ENCODE measurements at regions not wholly inside any gene's neighbourhood (a gene's known extent, or its start where the extent isn't known, plus 50 kb on each side); places are given as distances from the start of the nearest gene placed in this dataset.
"Not testable (repeated sequence)": the region's sequence is repeated elsewhere in the genome, so short reads cannot be mapped to it uniquely, and the experiment has no call there.

DNA sequence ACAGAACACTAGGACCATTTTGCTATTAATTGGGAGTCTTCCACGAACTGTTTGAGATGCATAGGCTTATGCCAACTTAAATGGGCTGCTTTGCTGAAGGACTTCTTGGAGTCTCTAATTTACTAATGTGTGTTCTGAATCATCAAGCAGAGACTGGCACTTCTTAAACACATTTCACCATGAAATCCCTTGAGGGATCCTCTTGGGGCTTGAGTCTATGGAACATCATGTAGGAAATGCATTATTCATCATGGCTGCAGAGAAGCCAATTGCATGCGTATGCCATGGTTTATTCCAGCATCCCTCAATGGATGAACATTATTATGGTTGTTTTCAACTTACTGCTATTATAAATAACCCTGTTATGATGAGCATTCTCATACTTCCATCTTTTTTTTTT lies 73.4 kb downstream of the FGD2 start:
- DNase-seq = no peak

DNA sequence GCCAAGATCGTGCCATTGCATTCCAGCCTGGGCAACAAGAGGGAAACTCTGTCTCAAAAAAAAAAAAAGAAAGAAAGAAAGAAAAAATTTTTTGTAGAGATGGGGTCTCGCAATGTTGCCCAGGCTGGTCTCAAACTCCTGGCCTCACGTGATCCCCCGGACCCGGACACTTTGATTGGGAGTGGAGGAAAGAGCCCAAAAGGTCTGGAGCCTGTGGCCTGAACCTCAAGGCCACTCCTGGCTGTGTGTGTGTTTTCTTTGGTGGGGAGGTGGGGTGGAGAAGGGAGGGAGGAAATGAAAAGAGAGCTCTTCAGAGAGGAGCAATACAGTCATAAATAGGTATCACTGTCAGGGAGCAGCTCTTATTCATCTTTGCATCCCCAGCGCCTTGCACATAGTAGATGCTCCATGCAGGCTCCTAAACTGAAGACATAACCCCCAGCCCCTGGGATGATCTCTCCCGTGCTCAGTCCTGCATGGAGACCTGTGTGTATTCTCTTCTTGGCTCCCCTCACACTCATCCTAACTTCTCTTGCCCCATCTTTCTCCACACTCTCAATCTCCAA lies 75.7 kb downstream of the FGD2 start:
- no peak for DNase-seq

- no peak for DNase-seq
Measured at GRCh38 chr6:37082390-37083130, 77.1 kb downstream of the FGD2 start.

- no peak for DNase-seq
Measured at GRCh38 chr6:37083243-37084138, 78.0 kb downstream of the FGD2 start.

- not testable (repeated sequence) for DNase-seq
Measured at GRCh38 chr6:37084665-37085064, 79.2 kb downstream of the FGD2 start.

DNA sequence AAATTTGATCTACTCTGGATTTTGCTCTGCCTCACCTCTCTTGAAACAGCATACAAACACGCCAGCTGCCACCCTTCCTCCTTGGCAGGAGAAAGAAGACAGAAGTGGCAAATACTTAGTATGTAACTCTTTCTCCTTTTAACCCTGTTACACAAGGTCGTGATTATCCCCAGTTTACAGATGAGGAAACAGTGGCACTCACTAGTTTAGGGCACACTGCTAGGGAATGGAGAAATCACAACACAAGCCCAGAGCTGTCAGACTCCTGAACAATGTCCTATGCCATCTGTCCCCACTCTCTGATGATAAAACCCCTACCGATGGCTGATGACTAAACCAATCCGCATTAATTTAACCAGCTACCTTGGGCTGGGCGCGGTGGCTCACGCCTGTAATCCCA lies 79.7 kb downstream of the FGD2 start:
- no peak for DNase-seq

GRCh38 chr6:37088897-37089296 lies 81.1 kb upstream of the PIM1 start:
- no peak for DNase-seq

GRCh38 chr6:37089783-37090182 lies 80.2 kb upstream of the PIM1 start:
- DNase-seq = no peak

- DNase-seq = not testable (repeated sequence)
Measured at GRCh38 chr6:37091104-37091503, 78.8 kb upstream of the PIM1 start.

DNA sequence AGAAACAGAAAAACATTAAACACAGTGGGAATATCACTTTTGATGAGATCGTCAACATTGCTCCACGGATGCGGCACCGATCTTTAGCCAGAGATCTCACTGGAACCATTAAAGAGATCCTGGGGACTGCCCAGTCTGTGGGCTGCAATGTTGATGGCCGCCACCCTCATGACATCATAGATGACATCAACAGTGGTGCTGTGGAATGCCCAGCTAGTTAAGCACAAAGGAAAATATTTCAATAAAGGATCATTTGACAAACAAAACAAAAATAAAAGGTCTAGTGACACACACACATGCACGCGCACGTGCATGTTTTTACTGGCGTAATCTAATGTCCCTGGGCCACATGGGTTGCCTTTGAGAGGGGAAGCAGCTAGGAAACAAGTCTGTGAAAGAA lies 78.4 kb upstream of the PIM1 start:
- not testable (repeated sequence) for DNase-seq

DNA sequence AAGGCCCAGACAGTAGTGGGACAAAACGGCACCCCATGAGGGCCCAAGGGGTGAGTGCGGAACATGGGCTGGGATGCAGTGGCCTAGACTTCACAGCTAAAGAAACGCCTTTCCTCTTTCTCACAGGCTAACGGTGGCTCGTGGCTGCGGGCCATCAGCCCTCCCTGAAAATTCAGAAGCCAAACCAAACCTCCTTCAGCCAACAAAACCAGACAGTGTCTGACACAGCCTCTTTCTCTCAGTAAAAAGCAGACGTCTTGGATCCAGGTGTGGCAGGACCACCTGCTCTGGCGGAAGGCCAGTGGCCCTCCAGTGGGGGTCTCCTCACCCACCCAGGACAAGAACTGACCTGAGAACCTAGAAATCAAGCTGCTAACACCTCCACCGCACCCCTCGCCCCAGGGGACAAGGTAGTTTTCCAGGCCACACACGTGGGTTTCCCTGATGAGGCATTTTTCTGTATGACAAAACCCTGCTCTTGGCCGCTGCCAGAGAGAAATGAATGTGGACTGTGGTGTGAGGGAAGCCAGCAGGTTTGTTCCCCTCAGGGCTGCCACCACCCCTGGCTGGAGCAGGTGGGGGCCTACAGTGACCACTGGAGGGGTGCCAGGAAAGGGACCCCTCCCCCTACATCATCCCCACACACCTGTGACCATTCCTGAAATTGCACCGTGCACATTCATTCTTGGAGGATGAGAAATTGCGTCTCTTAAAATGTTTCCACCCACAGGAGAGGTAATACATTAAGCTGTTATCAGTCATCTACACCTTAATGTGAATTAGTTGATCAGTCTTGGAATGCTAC lies 76.8 kb upstream of the PIM1 start:
- DNase-seq = peak; percentile 15

DNA sequence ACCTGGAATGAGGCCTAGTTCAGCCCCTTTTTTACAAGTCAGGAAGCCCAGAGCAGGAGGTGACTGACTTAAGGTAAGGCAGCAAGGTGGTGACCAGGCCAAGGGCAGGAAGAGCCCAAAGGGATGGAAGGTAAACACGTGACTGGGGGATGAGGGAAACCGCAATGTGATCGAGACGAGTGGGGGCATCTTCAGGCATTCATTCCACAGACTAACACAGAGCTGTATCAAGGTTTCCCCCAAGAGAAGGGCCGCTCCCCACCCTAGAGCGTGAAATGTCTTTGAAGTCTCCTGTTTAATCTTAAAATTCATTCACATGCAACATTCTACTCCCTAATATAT lies 76.3 kb upstream of the PIM1 start:
- DNase-seq = no peak

DNA sequence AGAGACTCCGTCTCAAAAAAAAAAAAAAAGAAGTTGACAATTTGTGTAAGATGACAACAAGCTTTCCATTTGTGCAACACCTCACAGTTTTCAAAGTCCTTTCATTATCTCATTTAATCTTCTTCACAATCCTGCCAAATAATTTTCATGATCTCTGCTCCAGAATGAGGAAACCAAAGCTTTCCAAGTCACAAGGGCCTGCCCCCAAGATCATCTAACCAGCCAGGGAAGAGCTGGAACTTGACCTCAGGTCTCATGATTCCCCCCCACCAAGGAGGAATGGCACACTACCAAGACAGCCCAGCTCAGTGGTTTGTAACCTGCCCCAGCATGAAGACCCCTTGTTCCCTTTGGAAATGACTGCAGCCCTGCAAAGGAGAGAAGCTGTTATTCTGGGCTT lies 74.0 kb upstream of the PIM1 start:
- no peak for DNase-seq

DNA sequence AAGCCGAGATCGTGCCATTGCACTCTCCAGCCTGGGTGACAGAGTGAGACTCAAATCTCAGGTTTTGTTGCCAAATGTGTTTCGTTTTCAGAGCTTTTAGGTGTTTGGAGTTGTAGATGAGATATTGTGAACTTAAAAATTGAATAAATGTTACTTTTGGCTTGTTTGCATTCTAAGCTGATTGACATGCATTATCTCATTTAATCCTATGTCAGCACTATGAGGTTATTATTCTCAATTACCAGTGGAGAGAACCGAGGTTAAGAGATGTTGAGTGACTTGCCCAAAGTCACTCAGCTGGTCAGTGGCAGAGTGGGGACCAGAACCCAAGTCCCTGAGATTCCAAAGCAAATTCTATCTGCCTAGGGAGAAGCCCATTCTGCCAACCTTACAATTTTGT lies 72.6 kb upstream of the PIM1 start:
- DNase-seq = no peak

DNA sequence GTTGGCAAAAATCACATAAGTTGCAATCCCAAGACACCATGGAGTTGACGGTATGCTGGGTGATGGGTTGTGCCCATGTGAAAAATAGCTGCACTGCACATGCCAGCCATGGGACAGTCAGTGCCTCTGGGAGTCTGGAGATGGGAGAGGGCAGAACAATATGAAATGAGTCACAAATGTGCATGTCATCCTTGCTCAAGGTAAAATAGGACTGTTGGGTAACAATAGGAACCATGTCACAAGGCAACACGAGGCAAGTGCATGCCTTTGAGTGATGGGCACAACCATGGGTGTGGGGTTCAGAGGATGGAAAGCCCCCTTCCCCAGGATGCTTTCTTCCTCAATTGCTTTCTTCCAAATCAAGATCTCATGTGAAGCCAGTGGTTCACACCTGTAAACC lies 70.5 kb upstream of the PIM1 start:
- DNase-seq = no peak

DNA sequence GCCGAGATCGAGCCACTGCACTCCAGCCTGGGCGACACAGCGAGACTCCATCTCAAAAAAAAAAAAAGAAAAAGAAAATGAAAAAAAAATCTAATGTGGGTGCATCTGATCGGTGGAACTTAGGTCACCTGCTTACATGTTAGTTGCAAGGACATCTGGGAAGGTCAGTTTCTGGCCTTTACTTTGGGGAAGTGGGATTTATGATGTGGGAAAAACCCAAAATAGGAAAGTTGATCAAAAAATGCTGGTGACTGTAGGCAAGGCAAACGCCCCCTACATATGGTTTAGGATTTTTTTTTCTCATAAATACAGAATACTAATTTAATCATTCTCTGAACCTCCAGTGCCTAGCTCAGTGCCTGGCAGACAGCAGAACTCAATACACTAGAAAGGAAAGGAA lies 69.2 kb upstream of the PIM1 start:
- DNase-seq = no peak

DNA sequence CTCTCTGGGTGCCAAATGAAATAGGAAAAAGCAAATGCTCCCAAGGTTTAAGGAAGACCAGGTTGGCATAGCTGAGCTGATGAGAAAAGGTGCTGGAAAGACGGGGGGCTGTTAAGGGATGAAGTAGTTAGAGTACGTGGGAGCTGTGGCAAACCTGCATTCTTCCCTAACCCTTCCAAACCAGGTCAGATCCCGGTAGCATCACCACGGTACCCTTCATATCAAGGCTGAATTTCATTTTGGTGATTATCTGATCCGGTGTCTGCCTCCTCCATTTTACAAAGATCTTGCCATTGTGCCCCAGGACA lies 68.0 kb upstream of the PIM1 start:
- no peak for DNase-seq

GRCh38 chr6:37102299-37103168 lies 67.4 kb upstream of the PIM1 start:
- peak; percentile 77 for DNase-seq

- peak; percentile 6 for DNase-seq
Measured at GRCh38 chr6:37103169-37104039, 66.5 kb upstream of the PIM1 start.

- DNase-seq = no peak
Measured at GRCh38 chr6:37104824-37105147, 65.2 kb upstream of the PIM1 start.

Measured in stimulated activated CD4-positive, alpha-beta T cell treated with anti-CD3 and anti-CD28 coated beads, Interleukin-1b, Interleukin-23, amount 100 ng/mL, for 48 hours (primary cell).